ENCODE measurements at regions not wholly inside any gene's neighbourhood (a gene's known extent, or its start where the extent isn't known, plus 50 kb on each side); places are given as distances from the start of the nearest gene placed in this dataset.

GRCh38 chr12:41972196-41972595 is 172.5 kb downstream of the GXYLT1 start:
- TF ChIP-seq CTCF (IDR thresholded peaks at IDR 0.05; ENCODE audit: low read depth, low read length): no peak
- no peak for TF ChIP-seq POLR2A (IDR thresholded peaks at IDR 0.05; ENCODE audit: extremely low read depth, insufficient read length)
- TF ChIP-seq MAX (IDR thresholded peaks at IDR 0.05; ENCODE audit: low read depth, low read length): no peak

Data from NB4 (cell line).